Psoas muscle (tissue), 7 donors: ENCODE measurements at regions not wholly inside any gene's neighbourhood (a gene's known extent, or its start where the extent isn't known, plus 50 kb on each side); places are given as distances from the start of the nearest gene placed in this dataset.

ENCODE experiments used
- ATAC-seq, 4 donors: fragments of 200-7000 bp; cut with Tn5 transposase; one replicate each; pipeline ENCODE4 v1.9.1; 2020; ENCODE audit warnings: moderate library complexity in 3 of 4, mild to moderate bottlenecking in 2 of 4
- DNase-seq, 2 donors: peaks; one replicate each; pipeline ENCODE4 v3.0.0-alpha.2; 2020
- H3K27ac ChIP-seq: fragments of 200-600 bp; one replicate; pipeline ENCODE4 v1.8.0; 2022
- H3K27me3 ChIP-seq, 3 donors: fragments of 200-600 bp in 1 of 3; one replicate each; pipeline versions ENCODE4 v1.6.1 to v1.8.0; 2013 to 2022; ENCODE audit warnings: low read length in 2 of 3, mild to moderate bottlenecking in 2 of 3, moderate library complexity in 1 of 3; ENCODE audit not compliant: insufficient read depth in 3 of 3
- H3K36me3 ChIP-seq, 2 donors: fragments of 200-600 bp in 1 of 2; one replicate each; pipeline versions ENCODE4 v1.6.1 to v1.8.0; 2013 to 2022; ENCODE audit warnings: low read depth in 1 of 2, mild to moderate bottlenecking in 1 of 2, moderate library complexity in 1 of 2; ENCODE audit not compliant: insufficient read depth in 1 of 2
- H3K4me1 ChIP-seq: fragments of 200-600 bp; one replicate; pipeline ENCODE4 v1.8.0; 2022
- H3K4me3 ChIP-seq: fragments of 200-600 bp; one replicate; pipeline ENCODE4 v1.8.0; 2022; ENCODE audit warnings: mild to moderate bottlenecking
- H3K9me3 ChIP-seq: fragments of 200-600 bp; one replicate; pipeline ENCODE4 v1.8.0; 2022
- WGBS, 3 donors: extraction: QIAGEN DNeasy Blood & Tissue Kit; methylation state at CpG; one replicate each; pipeline versions ENCODE4 v1.1.6 to v1.1.7; 2013; 5-methylcytosine and 5-hydroxymethylcytosine counted together
- intact Hi-C, 2 donors: fragments of 100-400 bp; cut with DNase I; formaldehyde crosslinking; loops; one replicate each; pipeline versions ENCODE4 v1.11.0 to v1.14.2; 2022
- TF ChIP-seq, protein P1 (sequence below): fragments of 200-600 bp; IDR thresholded peaks from one replicate; pipeline ENCODE4 v1.8.0; 2022; ENCODE audit warnings: antibody characterized with exemption
- donor health status: healthy with polysubstance abuse.
- donor health status: DM: no; HTN: no; CAD: no; lungs with moderate emphysema.
- donor health status: Bipolar disorder and iron deficiency.
- donor health status: healthy.
- donor health status: DM: yes; HTN: yes; CAD: no.
- donor health status: DM: no; HTN: no; CAD: no.
- donor health status: DM: yes; HTN: yes; CAD: no.

DNA sequence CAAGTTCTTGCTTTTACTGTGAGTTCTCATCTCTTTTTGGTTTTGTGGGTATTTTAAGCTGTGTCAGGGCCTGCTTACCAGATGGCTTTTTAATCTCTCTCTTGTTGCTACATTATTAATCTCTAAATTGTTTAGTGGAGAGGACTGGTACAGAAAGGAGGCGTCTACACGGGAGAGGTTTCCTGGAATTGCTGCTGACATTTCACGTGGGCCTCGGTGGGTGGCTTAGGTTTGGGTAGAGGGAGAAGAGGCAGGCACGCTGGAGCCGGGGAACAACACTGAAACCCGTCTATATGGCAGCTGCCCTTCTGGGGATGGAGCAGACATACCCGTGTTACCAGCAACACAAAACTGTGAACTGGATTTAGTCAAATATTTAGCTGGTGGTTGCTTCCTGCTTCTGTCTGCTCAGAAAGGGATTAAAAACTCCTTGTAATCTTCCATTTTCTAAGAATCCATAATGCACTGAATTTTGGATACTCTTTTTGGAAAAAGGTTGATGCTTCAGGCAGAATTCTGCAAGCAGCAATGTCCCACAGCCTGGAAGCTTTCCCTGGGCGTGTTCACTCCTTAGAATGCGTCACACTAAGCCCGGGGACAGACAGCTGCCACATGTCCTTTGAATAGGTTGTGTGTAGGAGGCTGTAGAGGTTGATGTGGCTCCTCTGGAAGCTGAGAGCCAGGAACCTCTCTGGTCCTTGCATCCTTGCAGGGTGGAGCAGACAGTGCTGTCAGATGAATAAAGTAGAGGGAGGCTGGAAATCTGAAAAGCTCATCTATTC lies 199.8 kb upstream of the GATB start:
- TF ChIP-seq, protein P1, sequence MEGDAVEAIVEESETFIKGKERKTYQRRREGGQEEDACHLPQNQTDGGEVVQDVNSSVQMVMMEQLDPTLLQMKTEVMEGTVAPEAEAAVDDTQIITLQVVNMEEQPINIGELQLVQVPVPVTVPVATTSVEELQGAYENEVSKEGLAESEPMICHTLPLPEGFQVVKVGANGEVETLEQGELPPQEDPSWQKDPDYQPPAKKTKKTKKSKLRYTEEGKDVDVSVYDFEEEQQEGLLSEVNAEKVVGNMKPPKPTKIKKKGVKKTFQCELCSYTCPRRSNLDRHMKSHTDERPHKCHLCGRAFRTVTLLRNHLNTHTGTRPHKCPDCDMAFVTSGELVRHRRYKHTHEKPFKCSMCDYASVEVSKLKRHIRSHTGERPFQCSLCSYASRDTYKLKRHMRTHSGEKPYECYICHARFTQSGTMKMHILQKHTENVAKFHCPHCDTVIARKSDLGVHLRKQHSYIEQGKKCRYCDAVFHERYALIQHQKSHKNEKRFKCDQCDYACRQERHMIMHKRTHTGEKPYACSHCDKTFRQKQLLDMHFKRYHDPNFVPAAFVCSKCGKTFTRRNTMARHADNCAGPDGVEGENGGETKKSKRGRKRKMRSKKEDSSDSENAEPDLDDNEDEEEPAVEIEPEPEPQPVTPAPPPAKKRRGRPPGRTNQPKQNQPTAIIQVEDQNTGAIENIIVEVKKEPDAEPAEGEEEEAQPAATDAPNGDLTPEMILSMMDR = no peak
- Histone ChIP-seq H3K36me3 (no peaks in the 10 kb centered on the region), H3K27ac (no peak overlapping the region), H3K4me3 (no peak overlapping the region), H3K4me1 (peaks cover 4% of the 10 kb centered on the region), H3K9me3 (no peaks in the 10 kb centered on the region), H3K27me3 (no peaks in the 10 kb centered on the region)
- 68 to 75% (median 72%) methylated on average over 11 of the region's 11 CpGs for WGBS, 3 donors
- DNase-seq (no peak), ATAC-seq (peak in 3 of 4 donors; percentile 33 to 54 (median 47))
- intact Hi-C loops = no loop called here

DNA sequence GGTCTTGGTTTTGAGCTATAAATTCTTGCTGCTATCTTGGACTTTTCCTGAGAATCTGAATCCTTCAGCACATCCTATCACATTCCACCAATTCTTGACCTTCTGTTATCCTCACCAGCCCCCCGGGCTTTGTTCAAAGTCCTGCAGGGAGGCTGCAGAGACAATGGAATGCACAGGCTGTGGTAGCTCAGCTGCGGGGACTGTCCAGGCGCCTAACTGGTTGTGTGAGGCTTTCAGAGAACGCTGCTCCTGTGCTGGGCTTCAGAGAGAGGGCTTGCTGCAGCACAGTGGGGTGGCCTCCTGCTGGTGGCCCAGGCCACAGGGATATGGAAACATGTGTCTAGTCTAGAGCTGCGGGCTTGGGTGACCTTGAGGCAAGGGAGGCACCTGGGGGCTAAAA lies 196.3 kb upstream of the GATB start:
- ATAC-seq = no peak
- no peaks in the 10 kb centered on the region for H3K9me3 ChIP-seq
- H3K4me3 ChIP-seq = no peak overlapping the region
- TF ChIP-seq, protein P1 = no peak
- 24 to 34% (median 29%) methylated on average over 5 of the region's 5 CpGs for WGBS, 3 donors
- no peak overlapping the region for H3K27ac ChIP-seq
- no peaks in the 10 kb centered on the region for H3K27me3 ChIP-seq
- no peaks in the 10 kb centered on the region for H3K4me1 ChIP-seq
- no peak for DNase-seq
- no peaks in the 10 kb centered on the region for H3K36me3 ChIP-seq
- intact Hi-C loops = no loop called here

DNA sequence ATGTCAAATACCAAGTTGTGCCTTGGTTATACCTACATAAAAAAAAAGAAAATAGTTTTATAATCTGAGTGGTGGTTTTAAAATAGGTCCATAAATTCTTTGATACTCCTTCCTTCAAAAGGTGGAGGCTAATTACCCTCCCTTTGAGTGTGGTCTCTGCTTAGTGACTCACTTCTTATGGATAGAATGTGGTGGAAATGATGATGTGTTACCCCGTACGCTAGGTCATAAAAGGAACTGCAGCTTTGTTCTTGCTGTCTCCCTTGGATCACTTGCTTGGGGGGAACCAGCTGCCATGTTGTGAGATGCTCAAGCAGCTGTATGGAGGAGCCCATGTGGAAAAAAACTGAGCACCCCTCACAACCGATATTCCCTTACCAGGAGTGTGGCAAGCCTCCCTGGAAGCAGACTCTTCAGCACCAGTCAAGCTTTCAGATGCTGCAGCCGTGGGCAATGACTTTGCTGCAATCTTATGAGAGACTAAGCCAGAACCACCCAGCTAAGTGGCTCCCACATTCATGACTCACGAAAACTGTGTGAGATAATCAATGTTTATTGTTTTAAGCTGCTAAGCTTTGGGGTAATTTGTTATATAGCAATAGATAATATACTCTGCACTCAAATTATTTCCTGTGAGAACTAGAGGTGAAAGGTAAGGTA lies 195.0 kb upstream of the GATB start:
- Histone ChIP-seq H3K27ac (no peak overlapping the region), H3K9me3 (no peaks in the 10 kb centered on the region), H3K36me3 (no peaks in the 10 kb centered on the region), H3K4me3 (no peak overlapping the region), H3K4me1 (peaks cover 10% of the 10 kb centered on the region), H3K27me3 (no peaks in the 10 kb centered on the region)
- TF ChIP-seq, protein P1 = no peak
- ATAC-seq (no peak), DNase-seq (no peak)
- intact Hi-C loops = no loop called here
- 84 to 88% (median 86%) methylated on average over 5 of the region's 5 CpGs for WGBS, 3 donors

DNA sequence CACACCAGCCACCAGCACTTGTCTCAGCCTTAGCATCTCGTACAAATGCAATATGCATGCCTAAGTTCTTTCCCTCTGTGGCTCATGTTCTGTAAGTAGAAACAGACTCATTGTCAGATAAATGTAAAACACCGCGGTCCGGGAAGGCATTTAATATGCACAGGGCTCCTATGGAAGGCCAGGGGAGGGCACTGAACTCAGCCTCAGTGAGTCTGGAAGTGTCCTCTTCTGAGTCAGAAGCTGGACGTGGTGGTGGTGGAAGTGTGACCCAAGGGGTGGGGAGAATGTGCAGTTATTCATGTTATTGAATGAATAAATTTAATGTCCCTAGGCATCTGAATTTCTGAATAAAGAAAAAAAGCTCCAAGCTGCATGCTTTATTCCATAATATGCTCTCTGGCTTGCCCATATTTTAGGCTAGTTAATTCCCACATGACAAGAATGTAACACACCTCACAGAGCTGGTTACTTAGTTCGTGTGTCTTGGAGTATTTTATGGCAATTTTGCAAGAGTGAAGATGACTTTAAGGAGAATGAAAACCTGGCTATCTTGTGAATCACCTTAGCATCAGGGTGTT lies 193.1 kb upstream of the GATB start:
- H3K27me3 ChIP-seq = no peaks in the 10 kb centered on the region
- 64 to 76% (median 68%) methylated on average over 6 of the region's 6 CpGs for WGBS, 3 donors
- ATAC-seq = no peak
- no peaks in the 10 kb centered on the region for H3K9me3 ChIP-seq
- no peak overlapping the region for H3K27ac ChIP-seq
- intact Hi-C loops = no loop called here
- TF ChIP-seq, protein P1 = no peak
- no peaks in the 10 kb centered on the region for H3K36me3 ChIP-seq
- no peak for DNase-seq
- H3K4me3 ChIP-seq = no peak overlapping the region
- peaks cover 10% of the 10 kb centered on the region for H3K4me1 ChIP-seq
